Activated T-cell treated with anti-CD3 and anti-CD28 coated beads, Interleukin-2, amount 50 U/mL, for 24 hours (primary cell): ENCODE measurements at regions not wholly inside any gene's neighbourhood (a gene's known extent, or its start where the extent isn't known, plus 50 kb on each side); places are given as distances from the start of the nearest gene placed in this dataset.

Experiments
- DNase-seq: peaks from one replicate; pipeline ENCODE4 v3.0.0-alpha.2; 2020
- H3K27ac Mint-ChIP-seq: 2 replicates; pipeline ENCODE4 v1.8.0; 2020; ENCODE audit warnings: mild to moderate bottlenecking, mixed read lengths
- H3K27me3 Mint-ChIP-seq: 2 replicates; pipeline ENCODE4 v1.8.0; 2020; ENCODE audit warnings: mixed read lengths
- H3K36me3 Mint-ChIP-seq: 2 replicates; pipeline ENCODE4 v1.8.0; 2020; ENCODE audit warnings: low read depth, mixed read lengths
- H3K4me1 Mint-ChIP-seq: 2 replicates; pipeline ENCODE4 v1.8.0; 2020; ENCODE audit warnings: low read depth, mixed read lengths
- H3K4me3 Mint-ChIP-seq: 2 replicates; pipeline ENCODE4 v1.8.0; 2020; ENCODE audit warnings: mild to moderate bottlenecking, moderate library complexity, mixed read lengths
- H3K9me3 Mint-ChIP-seq: 2 replicates; pipeline ENCODE4 v1.8.0; 2020; ENCODE audit warnings: mixed read lengths

- Mint-ChIP-seq H3K36me3 (no peaks in the 10 kb centered on the region), H3K27me3 (no peaks in the 10 kb centered on the region), H3K4me3 (no peak overlapping the region), H3K9me3 (peaks cover 4% of the 10 kb centered on the region), H3K4me1 (no peaks in the 10 kb centered on the region), H3K27ac (no peak overlapping the region)
- DNase-seq: no peak
Observed at GRCh38 chr1:105310063-105310462, 1560.4 kb downstream of the AMY1C start.

- no peak for DNase-seq
- Mint-ChIP-seq H3K27ac (no peak overlapping the region), H3K36me3 (no peaks in the 10 kb centered on the region), H3K27me3 (no peaks in the 10 kb centered on the region), H3K9me3 (peaks cover 13% of the 10 kb centered on the region), H3K4me1 (no peaks in the 10 kb centered on the region), H3K4me3 (no peak overlapping the region)
Observed at GRCh38 chr1:105317976-105318375, 1568.3 kb downstream of the AMY1C start.

- no peak overlapping the region for H3K4me3 Mint-ChIP-seq
- no peaks in the 10 kb centered on the region for H3K27me3 Mint-ChIP-seq
- no peaks in the 10 kb centered on the region for H3K36me3 Mint-ChIP-seq
- DNase-seq: no peak
- peaks cover 11% of the 10 kb centered on the region for H3K9me3 Mint-ChIP-seq
- H3K4me1 Mint-ChIP-seq: no peaks in the 10 kb centered on the region
- H3K27ac Mint-ChIP-seq: no peak overlapping the region
Observed at GRCh38 chr1:105326886-105327285, 1577.2 kb downstream of the AMY1C start.

GRCh38 chr1:105337420-105337819, 1587.7 kb downstream of the AMY1C start:
- no peak overlapping the region for H3K4me3 Mint-ChIP-seq
- no peaks in the 10 kb centered on the region for H3K27me3 Mint-ChIP-seq
- H3K27ac Mint-ChIP-seq: no peak overlapping the region
- no peaks in the 10 kb centered on the region for H3K36me3 Mint-ChIP-seq
- no peak for DNase-seq
- H3K9me3 Mint-ChIP-seq: peaks cover 11% of the 10 kb centered on the region
- no peaks in the 10 kb centered on the region for H3K4me1 Mint-ChIP-seq

- H3K36me3 Mint-ChIP-seq: no peaks in the 10 kb centered on the region
- no peak overlapping the region for H3K4me3 Mint-ChIP-seq
- H3K4me1 Mint-ChIP-seq: no peaks in the 10 kb centered on the region
- peaks cover 12% of the 10 kb centered on the region for H3K9me3 Mint-ChIP-seq
- H3K27me3 Mint-ChIP-seq: no peaks in the 10 kb centered on the region
- no peak for DNase-seq
- no peak overlapping the region for H3K27ac Mint-ChIP-seq
Observed at GRCh38 chr1:105343317-105343716, 1593.6 kb downstream of the AMY1C start.

- Mint-ChIP-seq H3K4me3 (no peak overlapping the region), H3K4me1 (no peaks in the 10 kb centered on the region), H3K27ac (no peak overlapping the region), H3K27me3 (no peaks in the 10 kb centered on the region), H3K9me3 (peaks cover 9% of the 10 kb centered on the region), H3K36me3 (no peaks in the 10 kb centered on the region)
- DNase-seq: no peak
Observed at GRCh38 chr1:105359457-105359856, 1609.8 kb downstream of the AMY1C start.

GRCh38 chr1:105362438-105362837, 1612.7 kb downstream of the AMY1C start:
- no peak for DNase-seq
- Mint-ChIP-seq H3K27me3 (no peaks in the 10 kb centered on the region), H3K4me1 (no peaks in the 10 kb centered on the region), H3K9me3 (peaks cover 12% of the 10 kb centered on the region), H3K4me3 (no peak overlapping the region), H3K36me3 (no peaks in the 10 kb centered on the region), H3K27ac (no peak overlapping the region)

- Mint-ChIP-seq H3K9me3 (peaks cover 13% of the 10 kb centered on the region), H3K27me3 (no peaks in the 10 kb centered on the region), H3K4me3 (no peak overlapping the region), H3K4me1 (no peaks in the 10 kb centered on the region), H3K27ac (no peak overlapping the region), H3K36me3 (no peaks in the 10 kb centered on the region)
- DNase-seq: no peak
Observed at GRCh38 chr1:105368446-105368845, 1618.7 kb downstream of the AMY1C start.

GRCh38 chr1:105373681-105374080, 1624.0 kb downstream of the AMY1C start:
- Mint-ChIP-seq H3K9me3 (peaks cover 20% of the 10 kb centered on the region), H3K4me1 (no peaks in the 10 kb centered on the region), H3K27me3 (no peaks in the 10 kb centered on the region), H3K4me3 (no peak overlapping the region), H3K27ac (no peak overlapping the region), H3K36me3 (no peaks in the 10 kb centered on the region)
- DNase-seq: no peak

GRCh38 chr1:105386489-105386888, 1636.8 kb downstream of the AMY1C start:
- H3K36me3 Mint-ChIP-seq: no peaks in the 10 kb centered on the region
- no peaks in the 10 kb centered on the region for H3K27me3 Mint-ChIP-seq
- no peak overlapping the region for H3K4me3 Mint-ChIP-seq
- DNase-seq: no peak
- no peaks in the 10 kb centered on the region for H3K4me1 Mint-ChIP-seq
- H3K9me3 Mint-ChIP-seq: peaks cover 26% of the 10 kb centered on the region
- H3K27ac Mint-ChIP-seq: no peak overlapping the region

GRCh38 chr1:105396001-105396400, 1646.3 kb downstream of the AMY1C start:
- no peak for DNase-seq
- H3K4me3 Mint-ChIP-seq: no peak overlapping the region
- peaks cover 27% of the 10 kb centered on the region for H3K9me3 Mint-ChIP-seq
- no peaks in the 10 kb centered on the region for H3K27me3 Mint-ChIP-seq
- no peaks in the 10 kb centered on the region for H3K36me3 Mint-ChIP-seq
- no peak overlapping the region for H3K27ac Mint-ChIP-seq
- no peaks in the 10 kb centered on the region for H3K4me1 Mint-ChIP-seq

GRCh38 chr1:105398909-105399308, 1649.2 kb downstream of the AMY1C start:
- H3K4me1 Mint-ChIP-seq: no peaks in the 10 kb centered on the region
- peaks cover 20% of the 10 kb centered on the region for H3K9me3 Mint-ChIP-seq
- no peaks in the 10 kb centered on the region for H3K27me3 Mint-ChIP-seq
- DNase-seq: no peak
- no peaks in the 10 kb centered on the region for H3K36me3 Mint-ChIP-seq
- H3K27ac Mint-ChIP-seq: no peak overlapping the region
- H3K4me3 Mint-ChIP-seq: no peak overlapping the region

GRCh38 chr1:105399716-105400115, 1650.0 kb downstream of the AMY1C start:
- peaks cover 19% of the 10 kb centered on the region for H3K9me3 Mint-ChIP-seq
- no peaks in the 10 kb centered on the region for H3K36me3 Mint-ChIP-seq
- no peak overlapping the region for H3K4me3 Mint-ChIP-seq
- H3K4me1 Mint-ChIP-seq: no peaks in the 10 kb centered on the region
- no peaks in the 10 kb centered on the region for H3K27me3 Mint-ChIP-seq
- H3K27ac Mint-ChIP-seq: no peak overlapping the region
- DNase-seq: no peak

GRCh38 chr1:105416261-105416660, 1640.2 kb upstream of the PRMT6 start:
- Mint-ChIP-seq H3K4me3 (no peak overlapping the region), H3K27ac (no peak overlapping the region), H3K4me1 (no peaks in the 10 kb centered on the region), H3K36me3 (no peaks in the 10 kb centered on the region), H3K9me3 (peaks cover 37% of the 10 kb centered on the region), H3K27me3 (no peaks in the 10 kb centered on the region)
- no peak for DNase-seq

GRCh38 chr1:105419030-105419429, 1637.4 kb upstream of the PRMT6 start:
- Mint-ChIP-seq H3K4me3 (no peak overlapping the region), H3K27me3 (no peaks in the 10 kb centered on the region), H3K27ac (no peak overlapping the region), H3K36me3 (no peaks in the 10 kb centered on the region), H3K9me3 (peaks cover 27% of the 10 kb centered on the region), H3K4me1 (no peaks in the 10 kb centered on the region)
- no peak for DNase-seq

- Mint-ChIP-seq H3K27ac (no peak overlapping the region), H3K36me3 (no peaks in the 10 kb centered on the region), H3K4me1 (no peaks in the 10 kb centered on the region), H3K27me3 (no peaks in the 10 kb centered on the region), H3K9me3 (peaks cover 9% of the 10 kb centered on the region), H3K4me3 (no peak overlapping the region)
- no peak for DNase-seq
Observed at GRCh38 chr1:105427543-105427942, 1628.9 kb upstream of the PRMT6 start.
